HG03439 (cell line): ENCODE measurements at regions not wholly inside any gene's neighbourhood (a gene's known extent, or its start where the extent isn't known, plus 50 kb on each side); places are given as distances from the start of the nearest gene placed in this dataset.
"Not testable (repeated sequence)": the region's sequence is repeated elsewhere in the genome, so short reads cannot be mapped to it uniquely, and the experiment has no call there.

Source experiments
- ATAC-seq: cut with Tn5 transposase; IDR thresholded peaks from one replicate; pipeline ENCODE4 v1.9.1; 2021; ENCODE audit warnings: mild to moderate bottlenecking, moderate library complexity; ENCODE audit not compliant: unreplicated experiment

DNA sequence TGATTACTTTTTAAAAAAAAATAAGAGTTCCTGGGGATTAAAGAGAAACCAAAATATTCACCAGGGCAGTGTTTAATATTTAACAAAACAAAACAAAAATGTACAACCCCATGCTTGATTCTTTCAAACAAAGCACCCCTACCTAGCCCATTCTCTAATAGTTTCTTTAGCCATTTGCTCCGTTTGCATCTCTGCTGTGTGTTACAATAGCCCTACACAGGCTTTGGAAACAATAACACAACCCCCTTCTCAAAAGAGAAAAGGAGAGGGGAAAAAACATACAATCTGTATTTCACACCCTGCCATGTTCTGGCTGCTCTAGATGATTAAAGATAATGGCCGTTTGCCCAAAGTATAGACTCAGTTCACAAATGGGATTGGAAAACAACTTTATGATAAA, 302.9 kb downstream of the CPS1 start:
- ATAC-seq: no peak

DNA sequence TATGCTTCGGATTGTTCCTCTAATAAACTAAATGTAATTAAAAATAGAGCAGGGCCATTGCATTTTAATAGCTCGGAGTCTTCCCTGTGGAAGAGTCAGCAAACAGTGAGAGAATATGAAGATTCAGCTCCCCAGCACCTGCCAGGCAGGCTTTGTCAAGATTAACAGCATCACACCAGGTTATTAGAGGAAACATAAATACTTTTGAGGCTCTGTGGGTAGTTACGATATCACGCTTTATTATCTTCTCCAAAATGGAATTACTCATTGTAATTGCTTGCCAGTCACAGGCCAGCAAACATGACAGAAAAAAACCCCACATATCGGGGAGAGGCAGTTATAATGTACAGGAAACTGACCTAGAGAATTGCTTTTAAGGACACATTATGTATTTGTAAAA, 303.9 kb downstream of the CPS1 start:
- no peak for ATAC-seq

DNA sequence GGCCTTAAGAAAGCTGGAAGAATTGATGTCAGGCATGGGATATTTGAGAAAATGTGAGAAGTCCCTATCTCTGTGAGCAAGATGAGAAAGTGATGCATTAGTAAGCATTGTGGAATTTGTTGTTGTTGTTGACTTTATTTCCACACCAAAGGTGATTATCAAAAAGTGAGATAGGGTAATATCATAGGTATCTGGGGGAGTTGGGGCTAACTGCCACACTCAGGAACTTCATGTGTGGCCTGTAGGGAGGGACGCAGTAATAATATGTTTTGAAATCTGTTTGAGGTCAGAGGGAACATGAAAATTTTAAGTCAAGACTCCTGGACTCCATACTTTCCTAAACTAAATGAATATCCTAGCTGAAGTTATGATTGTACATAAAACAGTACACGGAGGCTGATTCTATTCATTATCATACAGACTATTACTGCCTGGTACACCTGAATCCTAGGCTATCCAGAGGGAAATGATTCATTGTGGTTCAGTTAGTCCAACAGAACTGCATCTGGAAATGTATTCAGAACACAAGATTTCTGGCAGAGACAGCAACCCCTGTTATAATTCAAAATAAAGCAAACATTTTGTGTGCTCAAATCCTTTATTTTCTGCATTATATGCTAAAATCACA, 304.8 kb downstream of the CPS1 start:
- ATAC-seq: no peak

DNA sequence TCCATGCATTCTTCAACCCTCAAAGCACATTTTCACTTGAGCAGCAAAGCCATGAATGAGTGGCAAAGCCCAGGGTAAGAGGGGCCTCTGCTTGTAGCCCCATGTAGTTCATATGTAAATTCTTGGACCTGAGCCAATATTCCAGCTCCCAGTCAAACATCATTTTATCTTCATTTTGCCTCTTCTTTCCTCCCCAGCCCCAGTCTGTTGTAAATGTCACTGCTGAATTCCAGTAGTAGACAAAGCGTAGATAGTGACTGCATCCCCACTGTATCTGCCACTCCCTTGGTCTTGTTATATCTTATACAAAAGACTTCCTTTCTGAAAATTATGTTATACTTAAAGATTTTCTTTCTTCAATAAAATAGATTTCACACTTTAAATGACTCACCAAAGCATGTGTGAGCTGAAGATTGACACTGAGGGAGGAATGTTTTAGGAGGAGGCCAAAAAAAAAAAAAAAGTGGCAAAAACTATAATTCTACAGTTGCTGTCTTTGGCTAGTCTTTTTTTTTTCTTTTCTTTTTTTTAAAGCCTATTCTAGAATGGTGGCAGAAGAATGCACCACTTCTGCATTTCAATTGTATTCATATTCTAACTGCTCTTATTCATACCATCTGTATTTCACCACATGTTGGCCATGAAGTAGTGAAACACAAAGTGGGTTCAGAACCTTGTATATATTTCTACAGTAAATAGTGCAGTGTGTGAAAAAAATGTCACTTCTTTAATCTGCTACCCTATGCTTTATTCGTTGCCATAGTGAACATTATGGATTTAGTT, 306.1 kb downstream of the CPS1 start:
- no peak for ATAC-seq

DNA sequence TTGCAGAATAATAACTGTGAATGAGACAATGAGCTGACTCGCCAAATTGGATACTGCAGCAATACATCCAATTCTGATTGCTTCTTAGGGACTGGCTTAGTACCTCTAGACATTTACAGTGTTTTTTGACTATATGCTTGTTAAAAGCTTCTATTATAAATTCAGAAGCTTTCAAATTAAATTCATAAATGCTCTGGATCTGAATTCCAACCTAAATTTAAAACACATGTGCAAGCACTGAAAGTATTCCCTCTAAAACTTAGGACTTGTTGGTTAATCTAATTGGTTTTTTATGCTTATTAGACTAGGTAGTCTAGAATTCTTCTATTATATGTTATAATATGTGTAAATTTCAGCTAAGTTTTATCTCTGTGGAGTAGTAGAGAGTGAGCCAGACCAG, 306.9 kb downstream of the CPS1 start:
- no peak for ATAC-seq

DNA sequence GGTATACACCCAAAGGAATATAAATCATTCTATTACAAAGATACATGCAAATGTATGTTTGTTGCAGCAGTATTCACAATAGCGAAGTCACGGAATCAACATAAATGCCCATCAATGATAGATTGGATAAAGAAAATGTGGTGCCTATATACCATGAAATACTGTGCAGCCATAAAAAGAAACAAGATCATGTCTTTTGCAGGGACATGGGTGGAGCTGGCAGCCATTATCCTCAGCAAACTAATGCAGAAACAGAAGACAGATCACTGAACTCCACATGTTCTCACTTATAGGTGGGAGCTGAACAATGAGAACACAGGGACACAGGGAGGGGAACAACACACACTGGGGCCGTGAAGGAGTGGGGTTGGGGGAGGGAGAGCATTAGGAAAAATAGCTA, 315.2 kb downstream of the CPS1 start:
- not testable (repeated sequence) for ATAC-seq

DNA sequence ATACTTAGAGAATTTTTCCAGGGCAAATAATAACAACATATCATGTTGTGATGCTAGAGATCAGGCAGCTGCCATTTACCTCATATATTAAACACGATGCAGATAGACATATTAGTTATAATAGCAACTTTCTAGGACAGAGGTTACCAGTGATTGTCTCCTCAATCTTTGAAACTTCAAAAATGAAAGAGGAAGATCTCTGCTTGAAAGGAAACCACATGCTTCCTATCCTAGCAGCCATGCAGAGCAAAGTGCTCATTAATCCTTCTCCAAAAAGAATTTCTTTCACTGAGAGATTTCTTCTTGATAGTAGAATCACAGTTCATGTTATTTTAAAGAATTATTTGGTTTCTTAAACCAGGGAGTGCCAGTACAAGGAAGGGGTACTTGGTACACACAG, 317.2 kb downstream of the CPS1 start:
- ATAC-seq: no peak

DNA sequence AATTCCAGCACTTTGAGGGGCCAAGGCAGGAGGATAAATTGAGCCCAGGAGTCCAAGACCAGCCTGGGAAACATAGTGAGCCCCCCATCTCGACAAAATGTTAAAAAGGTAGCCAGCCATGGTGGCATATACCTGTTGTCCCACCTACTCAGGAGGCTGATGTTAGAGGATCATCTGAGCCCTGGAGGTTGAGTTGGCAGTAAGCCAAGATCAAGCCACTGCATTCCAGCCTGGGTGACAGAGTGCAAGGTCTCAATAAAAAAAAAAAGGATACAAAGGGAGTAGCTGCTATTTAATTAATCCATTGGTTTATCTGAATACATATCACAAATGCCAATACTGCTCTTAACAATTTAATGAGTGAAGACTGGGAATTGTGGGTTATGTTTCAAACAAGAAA, 327.8 kb downstream of the CPS1 start:
- no peak for ATAC-seq

DNA sequence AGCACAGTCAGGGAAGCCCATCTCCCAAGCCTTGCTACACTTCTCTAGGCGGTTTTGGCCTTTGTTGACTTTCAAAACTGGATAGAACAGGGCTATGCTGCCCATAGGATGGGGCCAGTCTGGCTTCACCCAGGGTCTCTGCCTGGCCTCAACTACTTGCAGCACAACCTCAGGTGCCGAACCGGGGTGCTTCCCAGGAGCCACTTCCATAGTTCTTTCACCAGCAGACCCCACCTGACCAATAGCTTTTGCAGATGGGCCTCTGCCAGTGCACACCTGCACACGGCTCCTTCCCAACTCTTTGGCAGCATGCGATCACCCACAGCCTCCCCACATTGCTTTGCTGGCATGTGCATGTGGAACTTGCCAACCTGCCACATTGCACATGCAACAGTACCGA, 331.6 kb downstream of the CPS1 start:
- ATAC-seq: no peak

DNA sequence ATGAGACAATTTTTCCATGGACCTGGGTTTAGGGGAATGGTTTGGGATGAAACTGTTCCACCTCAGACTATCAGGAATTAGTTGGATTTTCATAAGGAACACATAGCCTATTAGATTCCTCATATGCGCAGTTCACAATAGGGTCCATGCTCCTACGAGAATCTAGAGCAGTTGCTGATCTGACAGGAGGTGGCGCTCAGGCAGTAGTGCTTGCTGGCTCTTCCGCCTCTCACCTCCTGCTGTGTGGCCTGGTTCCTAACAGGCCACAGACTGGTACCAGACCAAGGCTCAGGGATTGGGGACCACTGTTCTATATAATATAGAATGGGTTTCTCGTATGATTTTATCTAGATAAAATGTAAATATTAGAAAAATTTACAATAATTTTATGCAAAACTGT, 338.7 kb downstream of the CPS1 start:
- no peak for ATAC-seq

DNA sequence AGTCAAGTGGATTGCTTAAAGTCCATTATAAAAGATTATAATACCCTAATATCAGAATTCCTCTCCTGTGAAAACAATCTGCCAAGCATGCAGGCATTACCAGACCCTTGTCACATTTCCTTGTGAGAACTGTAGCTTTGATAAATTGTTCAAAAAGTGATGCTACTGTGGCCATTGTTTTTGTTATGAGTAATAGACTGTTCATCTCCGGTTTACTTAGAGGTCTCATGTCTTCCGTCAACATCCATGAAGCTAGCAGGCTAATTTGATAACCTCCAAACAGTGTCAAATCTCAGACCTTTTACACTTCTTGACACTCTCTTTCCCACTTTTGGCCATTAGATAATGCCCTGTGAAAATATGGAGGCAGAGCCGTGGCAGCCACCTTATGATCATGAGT, 342.7 kb downstream of the CPS1 start:
- ATAC-seq: no peak

DNA sequence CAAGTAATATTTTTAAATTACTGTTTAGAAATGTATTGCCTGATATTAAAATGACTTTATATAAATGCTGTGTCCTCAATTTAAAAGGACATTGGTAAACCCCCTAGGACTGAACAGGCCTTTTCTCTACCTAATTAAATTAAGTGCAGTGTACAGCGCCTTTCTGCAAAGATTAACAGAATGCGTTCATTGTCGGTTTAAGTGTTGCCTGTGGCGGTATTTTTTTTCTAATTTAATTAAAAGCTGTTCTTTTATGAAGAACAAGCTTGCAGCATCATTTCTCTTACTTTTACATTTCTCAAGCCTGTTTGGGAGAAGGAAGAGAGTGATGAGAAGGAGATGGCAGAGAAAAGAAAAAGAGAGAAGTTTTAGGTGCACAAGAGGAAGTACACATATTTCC, 344.9 kb downstream of the CPS1 start:
- ATAC-seq: no peak

DNA sequence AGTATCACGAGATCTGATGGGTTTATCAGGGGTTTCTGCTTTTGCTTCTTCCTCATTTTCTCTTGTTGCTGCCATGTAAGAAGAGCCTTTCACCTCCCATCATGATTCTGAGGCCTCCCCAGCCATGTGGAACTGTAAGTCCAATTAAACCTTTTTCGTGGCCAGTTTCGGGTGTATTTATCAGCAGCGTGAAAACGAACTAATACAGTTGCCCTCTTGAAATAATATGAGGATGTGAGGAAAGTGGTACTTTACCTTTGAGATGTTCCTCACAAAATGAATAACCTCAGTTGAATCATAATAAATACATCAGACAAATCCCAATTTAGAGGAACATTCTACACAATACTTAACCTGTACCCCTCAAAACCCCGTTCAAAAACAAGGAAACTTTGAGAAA, 356.4 kb downstream of the CPS1 start:
- ATAC-seq: no peak

DNA sequence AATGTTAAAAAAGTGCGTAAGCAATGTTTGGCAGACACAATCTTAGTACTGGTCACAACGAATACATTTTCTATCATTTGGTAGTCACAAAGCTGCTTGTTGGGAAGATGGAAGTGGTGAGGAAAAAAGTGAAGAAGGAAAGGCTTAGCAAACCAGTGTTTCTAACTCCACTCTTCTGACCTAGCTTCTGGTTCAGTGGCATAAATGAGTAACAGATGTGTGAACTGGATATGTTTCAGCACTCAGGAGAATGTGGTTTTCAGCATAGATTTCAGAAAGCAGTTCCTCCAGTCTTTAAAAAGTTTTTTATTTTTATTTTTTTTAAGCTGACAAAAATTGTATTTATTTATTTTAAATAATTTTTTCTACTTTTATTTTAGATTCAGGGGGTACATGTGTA, 357.1 kb downstream of the CPS1 start:
- ATAC-seq: no peak

DNA sequence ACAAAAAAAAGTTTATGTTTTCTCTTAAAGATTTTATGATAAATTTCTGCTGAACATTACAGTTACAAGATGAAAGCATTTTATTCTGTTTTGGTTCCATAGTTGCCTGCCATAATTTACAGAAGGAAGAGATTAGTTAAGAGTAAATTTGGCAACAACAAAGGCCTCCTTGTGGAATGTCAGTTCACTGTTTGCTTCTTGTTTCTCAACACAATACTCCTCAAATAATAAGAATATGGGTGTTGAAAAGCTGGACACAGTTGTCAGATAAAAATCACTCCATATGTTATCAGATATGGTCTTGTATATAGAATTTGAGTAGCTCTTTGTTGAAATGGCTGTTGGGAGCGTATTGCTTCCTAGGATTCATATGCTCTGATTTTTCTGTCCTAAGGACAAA, 359.5 kb downstream of the CPS1 start:
- ATAC-seq: no peak

DNA sequence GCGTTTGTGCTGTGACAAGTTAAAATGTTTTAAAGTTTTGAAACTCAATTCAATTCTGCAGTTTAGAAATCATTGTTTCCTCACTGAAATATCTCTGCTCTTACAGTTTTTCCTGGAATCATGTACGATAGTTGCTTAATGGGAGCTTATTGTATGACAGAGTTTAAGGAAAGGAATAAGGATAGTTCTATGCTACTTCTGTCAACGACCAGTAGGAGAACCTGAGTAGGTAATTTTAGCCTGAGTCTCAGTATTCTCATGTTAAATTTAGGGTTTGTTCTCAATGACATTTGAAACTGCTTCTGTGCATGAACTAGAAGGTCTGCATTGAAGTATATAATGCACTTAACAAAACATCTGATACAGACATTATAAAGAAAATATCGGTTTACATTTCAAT, 361.1 kb downstream of the CPS1 start:
- no peak for ATAC-seq

DNA sequence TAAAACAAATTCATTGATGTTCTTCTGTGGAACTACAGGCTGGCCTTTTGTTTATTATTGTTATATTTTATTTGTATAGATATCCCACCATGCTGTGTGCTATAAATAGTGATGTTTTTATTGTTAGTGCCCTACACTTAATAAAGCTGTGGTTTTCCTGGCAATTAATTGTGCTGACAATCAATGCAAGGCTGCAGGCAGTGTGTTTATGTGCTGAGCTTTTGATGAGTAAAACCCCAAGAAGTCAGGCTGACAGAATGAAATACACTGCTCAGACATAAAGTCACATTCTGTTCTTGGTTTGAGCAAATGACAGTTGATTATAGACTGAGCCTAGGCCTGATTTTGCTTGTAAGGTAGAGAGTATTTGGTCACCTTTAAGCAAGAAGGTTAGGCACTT, 362.7 kb downstream of the CPS1 start:
- no peak for ATAC-seq

DNA sequence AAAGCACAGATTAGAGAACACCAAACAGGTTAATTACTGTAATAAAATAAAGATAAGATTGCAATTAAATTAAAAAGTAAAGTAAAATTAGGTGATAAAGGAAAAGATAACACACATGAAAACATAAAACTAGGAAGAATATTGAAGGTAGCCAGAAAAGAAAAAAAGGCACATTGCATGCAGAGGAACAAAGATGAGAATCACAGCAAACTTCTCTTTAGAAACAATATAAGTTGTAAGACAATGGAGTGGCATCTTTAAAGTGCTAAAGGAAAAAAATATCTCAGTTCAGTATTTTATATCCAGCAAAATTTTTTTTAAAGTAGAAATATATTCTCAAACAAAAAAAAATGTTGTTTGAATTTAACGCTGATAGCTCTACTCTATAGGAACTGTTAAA, 366.0 kb downstream of the CPS1 start:
- no peak for ATAC-seq

DNA sequence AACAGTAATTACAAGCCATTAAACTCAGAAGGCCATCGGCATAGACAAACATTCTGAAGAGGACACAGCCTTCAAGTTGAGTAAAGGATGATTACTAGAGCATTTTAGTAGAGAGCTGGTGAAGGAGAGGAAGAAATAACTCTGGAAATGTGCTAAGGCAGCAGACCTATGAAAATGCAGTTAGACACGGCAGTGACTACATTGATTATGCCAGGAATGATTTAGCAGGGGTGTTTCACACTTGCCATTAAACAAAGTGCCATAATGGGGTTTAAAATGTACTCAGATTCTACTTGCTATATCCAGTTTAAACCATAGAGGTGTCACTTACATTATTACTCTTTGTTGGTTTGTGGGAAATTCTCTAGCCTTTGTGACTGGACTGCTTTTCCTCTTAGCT, 372.3 kb downstream of the CPS1 start:
- ATAC-seq: no peak

DNA sequence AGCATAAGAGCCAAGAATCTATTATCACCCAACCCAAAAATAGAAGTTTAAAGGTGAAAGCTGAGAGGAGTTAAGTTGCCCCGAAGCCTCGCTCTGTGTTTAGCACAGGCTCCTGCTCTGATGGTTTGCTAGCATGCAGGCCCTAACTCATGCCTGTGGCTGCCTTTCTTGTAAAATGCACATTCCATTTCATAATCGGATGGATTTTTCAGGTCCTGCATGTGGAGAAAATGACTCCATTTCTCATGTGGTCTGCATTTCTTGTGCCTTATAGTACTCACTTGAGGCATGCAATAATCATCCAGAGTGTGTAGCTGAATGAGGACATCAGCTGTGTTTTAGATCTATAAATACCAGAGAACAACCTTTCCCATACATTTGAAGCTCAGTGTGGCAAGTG, 381.8 kb downstream of the CPS1 start:
- no peak for ATAC-seq

DNA sequence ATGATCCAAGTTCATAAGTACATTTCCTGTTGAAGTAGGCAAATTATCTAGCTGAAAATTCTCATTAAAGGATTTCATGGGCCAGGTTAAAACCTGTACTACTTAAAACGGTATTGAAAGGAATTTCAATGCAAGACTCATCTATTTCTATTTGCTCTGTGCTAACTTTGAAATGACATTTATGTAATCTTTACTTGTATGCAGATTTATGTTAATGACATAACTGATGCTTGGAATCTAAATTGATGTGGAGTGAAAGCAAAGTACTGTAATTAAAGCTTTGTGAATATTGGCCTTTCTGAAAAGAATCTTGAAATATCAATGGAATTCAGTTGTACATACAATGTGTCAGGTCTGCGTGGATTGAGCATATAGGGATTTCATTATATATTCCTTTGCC, 390.0 kb downstream of the CPS1 start:
- no peak for ATAC-seq

DNA sequence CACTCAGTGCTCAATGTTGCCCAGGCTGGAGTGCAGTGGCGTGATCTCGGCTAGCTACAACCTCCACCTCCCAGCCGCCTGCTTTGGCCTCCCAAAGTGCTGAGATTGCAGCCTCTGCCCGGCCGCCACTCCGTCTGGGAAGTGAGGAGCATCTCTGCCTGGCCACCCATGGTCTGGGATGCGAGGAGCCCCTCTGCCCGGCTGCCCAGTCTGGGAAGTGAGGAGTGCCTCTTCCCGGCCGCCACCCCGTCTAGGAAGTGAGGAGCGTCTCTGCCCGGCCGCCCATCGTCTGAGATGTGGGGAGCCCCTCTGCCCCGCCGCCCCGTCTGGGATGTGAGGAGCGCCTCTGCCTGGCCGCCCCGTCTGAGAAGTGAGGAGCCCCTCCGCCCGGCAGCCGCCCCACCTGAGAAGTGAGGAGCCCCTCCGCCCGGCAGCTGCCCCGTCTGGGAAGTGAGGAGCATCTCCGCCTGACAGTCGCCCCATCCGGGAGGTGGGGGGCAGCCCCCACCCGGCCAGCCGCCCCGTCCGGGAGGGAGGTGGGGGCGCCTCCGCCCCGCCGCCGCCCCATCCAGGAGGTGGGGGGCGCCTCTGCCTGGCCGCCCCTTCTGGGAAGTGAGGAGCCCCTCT, 394.1 kb downstream of the CPS1 start:
- not testable (repeated sequence) for ATAC-seq
